ENCODE measurements at regions not wholly inside any gene's neighbourhood (a gene's known extent, or its start where the extent isn't known, plus 50 kb on each side); places are given as distances from the start of the nearest gene placed in this dataset.

DNA sequence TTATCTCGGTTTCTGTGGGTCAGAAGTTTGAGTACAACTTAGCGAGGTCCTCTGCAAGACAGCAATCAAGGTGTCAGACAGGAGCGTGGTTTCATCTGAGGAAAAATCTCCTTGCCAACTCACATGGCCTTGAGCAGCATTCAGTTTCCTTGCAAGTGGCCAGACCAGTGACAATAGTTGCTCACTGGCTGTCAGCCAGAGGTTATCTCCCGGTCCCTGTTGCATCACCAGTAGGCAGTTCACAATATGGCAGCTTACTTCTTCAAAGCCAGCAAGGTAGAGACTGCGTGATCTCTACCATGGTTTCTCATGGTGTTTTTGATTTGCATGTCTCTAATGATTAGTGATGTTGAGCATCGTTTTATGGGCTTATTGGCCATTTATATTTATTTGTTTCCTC is 143.8 kb upstream of the DAAM1 start:
- TF ChIP-seq, protein P1, sequence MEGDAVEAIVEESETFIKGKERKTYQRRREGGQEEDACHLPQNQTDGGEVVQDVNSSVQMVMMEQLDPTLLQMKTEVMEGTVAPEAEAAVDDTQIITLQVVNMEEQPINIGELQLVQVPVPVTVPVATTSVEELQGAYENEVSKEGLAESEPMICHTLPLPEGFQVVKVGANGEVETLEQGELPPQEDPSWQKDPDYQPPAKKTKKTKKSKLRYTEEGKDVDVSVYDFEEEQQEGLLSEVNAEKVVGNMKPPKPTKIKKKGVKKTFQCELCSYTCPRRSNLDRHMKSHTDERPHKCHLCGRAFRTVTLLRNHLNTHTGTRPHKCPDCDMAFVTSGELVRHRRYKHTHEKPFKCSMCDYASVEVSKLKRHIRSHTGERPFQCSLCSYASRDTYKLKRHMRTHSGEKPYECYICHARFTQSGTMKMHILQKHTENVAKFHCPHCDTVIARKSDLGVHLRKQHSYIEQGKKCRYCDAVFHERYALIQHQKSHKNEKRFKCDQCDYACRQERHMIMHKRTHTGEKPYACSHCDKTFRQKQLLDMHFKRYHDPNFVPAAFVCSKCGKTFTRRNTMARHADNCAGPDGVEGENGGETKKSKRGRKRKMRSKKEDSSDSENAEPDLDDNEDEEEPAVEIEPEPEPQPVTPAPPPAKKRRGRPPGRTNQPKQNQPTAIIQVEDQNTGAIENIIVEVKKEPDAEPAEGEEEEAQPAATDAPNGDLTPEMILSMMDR (conservative IDR thresholded peaks at IDR 0.05; ENCODE audit: low read length): no peak
- no peak for TF ChIP-seq EZH2phosphoT487 (IDR thresholded peaks at IDR 0.05; ENCODE audit: borderline replicate concordance, low read depth, low read length)

All from OCI-LY7 (cell line).